HFF-Myc (cell line): ENCODE measurements at regions not wholly inside any gene's neighbourhood (a gene's known extent, or its start where the extent isn't known, plus 50 kb on each side); places are given as distances from the start of the nearest gene placed in this dataset.

Experiments
- DNase-seq: peaks from one replicate; pipeline ENCODE4 v3.0.0-alpha.2; 2011; ENCODE audit warnings: low read depth; ENCODE audit errors: extremely low read depth
- H3K4me3 ChIP-seq: replicated peaks from 2 replicates; pipeline ENCODE4 v1.5.1; 2011; ENCODE audit warnings: low read depth, mild to moderate bottlenecking, control low read depth, low read length
- TF ChIP-seq, protein P1 (sequence below): IDR thresholded peaks from 2 replicates; pipeline ENCODE4 v1.5.1; 2012; ENCODE audit warnings: mild to moderate bottlenecking, low read depth, low read length, control low read depth; ENCODE audit errors: missing control alignments

DNA sequence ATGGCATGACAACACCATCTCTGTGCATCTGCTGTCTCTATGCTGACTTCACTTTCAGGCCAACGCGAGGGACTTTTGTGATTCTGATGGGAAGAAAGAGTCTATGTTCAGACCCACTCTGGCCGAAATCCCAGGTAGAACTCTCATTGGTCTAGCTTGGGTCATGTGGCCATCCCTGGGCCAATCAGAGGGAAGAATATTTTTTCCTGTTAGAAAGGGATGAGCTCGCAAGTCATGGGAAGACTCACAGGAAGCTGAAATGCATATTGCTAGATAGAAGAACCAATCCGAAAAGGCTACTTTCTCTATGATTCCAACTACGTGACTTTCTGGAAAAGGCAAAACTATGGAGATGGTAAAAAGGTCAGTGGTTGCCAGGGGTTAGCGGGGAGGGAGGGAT is 56.0 kb upstream of the LINC01488 start:
- H3K4me3 ChIP-seq: no peak overlapping the region
- no peak for DNase-seq
- TF ChIP-seq, protein P1, sequence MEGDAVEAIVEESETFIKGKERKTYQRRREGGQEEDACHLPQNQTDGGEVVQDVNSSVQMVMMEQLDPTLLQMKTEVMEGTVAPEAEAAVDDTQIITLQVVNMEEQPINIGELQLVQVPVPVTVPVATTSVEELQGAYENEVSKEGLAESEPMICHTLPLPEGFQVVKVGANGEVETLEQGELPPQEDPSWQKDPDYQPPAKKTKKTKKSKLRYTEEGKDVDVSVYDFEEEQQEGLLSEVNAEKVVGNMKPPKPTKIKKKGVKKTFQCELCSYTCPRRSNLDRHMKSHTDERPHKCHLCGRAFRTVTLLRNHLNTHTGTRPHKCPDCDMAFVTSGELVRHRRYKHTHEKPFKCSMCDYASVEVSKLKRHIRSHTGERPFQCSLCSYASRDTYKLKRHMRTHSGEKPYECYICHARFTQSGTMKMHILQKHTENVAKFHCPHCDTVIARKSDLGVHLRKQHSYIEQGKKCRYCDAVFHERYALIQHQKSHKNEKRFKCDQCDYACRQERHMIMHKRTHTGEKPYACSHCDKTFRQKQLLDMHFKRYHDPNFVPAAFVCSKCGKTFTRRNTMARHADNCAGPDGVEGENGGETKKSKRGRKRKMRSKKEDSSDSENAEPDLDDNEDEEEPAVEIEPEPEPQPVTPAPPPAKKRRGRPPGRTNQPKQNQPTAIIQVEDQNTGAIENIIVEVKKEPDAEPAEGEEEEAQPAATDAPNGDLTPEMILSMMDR: no peak

DNA sequence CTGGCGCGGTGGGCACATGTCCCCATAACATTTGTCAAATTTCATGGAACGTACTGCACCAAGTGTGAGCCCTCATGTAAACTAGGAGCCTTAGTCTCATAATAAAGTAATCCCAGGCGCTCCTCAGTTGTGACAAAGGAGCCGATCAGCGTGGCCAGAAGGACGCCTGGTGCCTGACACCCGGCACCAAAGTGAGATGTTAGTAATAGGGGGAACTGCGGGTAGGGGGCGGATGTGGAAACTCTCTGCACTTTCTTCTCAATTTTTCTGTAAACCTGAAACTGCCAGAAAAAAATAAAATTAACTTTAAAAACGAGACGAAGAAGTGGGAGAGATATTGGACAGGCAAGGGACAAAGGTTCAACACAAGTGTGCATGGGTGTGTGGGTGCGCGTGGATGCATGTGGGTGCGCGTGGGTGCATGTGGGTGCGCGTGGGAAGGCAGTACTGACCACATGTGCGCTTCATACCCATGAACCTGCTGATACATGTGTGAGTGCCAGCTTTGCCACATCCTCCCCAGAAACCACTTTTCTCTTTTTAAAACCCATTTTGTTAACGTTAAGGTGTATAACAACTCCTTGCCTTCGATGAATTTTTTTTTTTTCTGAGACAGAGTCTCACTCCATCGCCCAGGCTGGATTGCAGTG is 55.4 kb upstream of the LINC01488 start:
- DNase-seq: no peak
- TF ChIP-seq, protein P1: no peak
- no peak overlapping the region for H3K4me3 ChIP-seq

DNA sequence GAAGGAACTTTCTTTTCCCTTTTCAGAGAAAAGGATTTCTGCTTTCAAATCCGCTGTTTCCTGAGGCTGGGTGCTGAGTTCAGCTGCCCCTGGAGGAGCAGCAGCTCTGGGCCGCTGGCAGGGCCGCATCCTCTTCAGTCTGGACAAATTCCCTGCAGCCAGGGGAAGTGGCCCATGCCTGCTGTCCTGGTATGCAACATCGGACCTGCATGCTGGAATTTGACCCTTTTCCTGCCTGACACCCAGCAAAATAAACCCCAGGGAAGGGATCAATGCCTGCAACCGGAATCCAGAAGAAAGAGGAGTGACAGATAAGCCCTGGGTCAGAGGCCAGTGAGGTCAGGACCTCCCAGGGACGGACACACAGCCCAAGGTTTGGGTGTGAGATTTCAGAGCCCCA is 54.1 kb upstream of the LINC01488 start:
- TF ChIP-seq, protein P1: no peak
- H3K4me3 ChIP-seq: no peak overlapping the region
- DNase-seq: no peak

DNA sequence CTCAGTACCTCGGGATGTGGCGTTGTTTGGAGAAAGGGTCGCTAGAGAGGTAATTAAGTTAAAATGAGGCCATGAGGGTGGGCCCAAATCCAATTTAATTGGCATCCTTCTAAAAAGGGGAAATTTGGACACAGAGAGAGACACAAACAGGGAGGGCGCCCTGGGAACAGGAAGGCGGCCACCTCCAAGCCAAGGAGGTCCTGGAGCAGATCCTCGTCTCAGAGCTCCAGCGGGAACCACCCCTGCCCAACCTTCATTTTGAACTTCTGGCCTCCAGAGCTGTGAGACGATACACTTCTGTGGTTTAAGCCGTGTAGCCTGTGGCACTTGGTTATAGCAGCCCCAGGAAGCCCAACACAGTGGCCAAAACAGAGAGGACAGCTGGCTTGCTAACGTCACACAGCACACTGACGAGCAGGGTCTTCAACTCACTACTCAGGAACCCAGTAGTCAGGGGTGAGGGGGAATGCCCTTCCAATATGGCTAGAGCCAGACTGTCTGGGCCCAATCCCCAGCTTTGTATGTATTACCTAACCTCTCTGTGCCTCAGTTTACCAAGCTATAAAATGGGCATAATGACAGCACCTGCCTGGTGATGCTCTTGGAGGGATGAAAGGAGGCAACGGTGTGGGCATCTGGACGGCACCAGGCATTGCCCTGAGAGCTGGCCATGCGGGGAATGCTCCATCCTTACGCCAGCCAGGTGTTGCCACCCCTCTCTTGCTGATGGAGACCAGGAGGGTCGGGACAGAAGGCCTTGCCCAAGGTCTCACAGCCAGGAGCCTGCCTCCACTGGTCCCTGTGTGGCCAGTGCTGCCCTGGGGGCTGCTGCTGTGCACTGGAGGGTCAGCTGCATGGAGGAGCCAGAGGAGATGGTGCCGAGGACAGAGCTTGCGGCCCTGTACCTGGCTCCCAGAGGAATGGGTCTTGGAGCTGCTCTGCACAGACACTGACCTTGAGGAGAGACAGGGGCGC is 53.3 kb upstream of the LINC01488 start:
- H3K4me3 ChIP-seq: no peak overlapping the region
- TF ChIP-seq, protein P1: no peak
- no peak for DNase-seq

DNA sequence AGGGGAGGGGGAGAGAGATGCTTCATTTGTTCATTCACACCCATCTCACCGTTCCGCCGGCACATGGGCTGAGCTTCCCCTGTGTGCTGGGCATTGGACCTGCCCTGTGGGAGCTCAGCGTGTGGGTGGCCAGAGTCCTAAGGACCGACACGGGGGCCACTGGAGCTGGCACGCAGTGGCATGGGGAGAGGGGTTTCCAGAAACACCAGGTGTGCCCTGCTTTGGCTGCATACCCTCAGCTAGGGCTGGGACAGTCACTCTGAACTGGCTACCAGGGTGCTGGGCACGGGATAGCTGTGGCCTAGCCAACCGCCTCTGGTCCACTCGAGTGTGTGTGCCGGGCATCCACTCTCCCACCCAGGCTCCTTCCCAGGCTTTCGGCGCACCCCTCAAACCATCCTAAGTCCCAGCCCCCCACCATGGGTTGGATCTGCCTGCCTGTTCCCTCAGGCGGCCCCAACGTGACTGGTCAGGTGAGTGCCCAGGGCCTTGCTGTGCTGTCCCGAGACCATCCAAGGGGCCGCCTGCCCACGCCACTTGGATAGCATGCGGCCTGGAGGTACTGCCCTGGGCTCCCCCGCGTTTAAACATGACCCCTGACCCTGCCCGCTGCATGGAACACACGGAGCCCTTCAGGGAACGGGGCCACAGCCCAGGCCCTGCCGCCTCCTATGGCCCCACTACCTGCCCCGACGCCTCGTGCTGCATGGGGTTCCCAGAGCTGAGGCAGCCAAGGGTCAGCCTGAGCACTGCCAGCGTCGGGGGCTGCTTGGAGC is 51.6 kb upstream of the LINC01488 start:
- DNase-seq: no peak
- TF ChIP-seq, protein P1: no peak

DNA sequence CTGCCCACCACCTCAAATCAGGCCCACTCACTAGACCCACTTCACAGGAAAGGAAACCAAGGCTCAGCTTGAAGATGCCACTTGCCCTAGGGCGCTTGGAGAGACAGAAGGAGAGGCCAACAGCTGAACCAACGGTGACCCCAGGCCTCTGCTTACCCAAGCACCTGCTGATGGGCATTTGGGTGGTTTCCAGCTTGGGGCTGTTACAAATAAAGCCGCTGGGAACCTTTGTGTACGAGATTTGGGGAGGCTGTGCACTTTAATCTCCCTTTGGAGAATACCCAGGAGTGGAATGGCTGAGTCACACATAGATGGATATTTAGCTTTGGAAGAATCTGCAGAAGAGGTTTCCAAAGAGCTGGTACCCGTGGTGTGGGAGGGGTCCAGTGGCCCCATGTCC is 50.9 kb upstream of the LINC01488 start:
- no peak overlapping the region for H3K4me3 ChIP-seq
- TF ChIP-seq, protein P1: no peak
- no peak for DNase-seq

More for the DNA sequence above, 51.6 kb upstream of the LINC01488 start:
- H3K4me3 ChIP-seq: no peak overlapping the region
